ENCODE measurements at regions not wholly inside any gene's neighbourhood (a gene's known extent, or its start where the extent isn't known, plus 50 kb on each side); places are given as distances from the start of the nearest gene placed in this dataset.

DNA sequence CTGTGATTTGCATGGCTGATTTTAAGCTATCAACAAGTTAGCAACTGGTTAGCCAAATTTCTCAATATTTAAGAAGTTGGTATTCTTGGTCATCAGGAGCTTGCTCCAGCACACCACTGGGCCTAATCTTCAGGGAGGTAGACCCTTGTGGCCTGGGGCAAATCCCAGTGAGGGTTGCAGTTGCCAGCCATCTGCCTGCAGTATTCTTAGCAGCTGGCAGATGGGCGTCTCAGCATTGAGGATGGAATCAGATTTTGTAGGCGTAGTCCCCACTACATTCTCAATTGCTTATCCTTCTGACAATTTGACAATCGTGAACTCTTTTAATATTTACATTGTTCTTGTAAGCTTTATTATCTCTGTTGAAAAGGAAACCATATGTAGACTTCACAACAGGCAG, 1266.2 kb downstream of the SLITRK5 start:
- WGBS (ENCODE audit: missing lambda C conversion rate) = 57% methylated on average over 3 of the region's 3 CpGs
- FAIRE-seq (no peak), DNase-seq (ENCODE audit: low read depth in 1 of 2, low spot score in 1 of 2) (no peak), ATAC-seq (no peak)
- H3K4me1 ChIP-seq = no peaks in the 10 kb centered on the region
- no peak for TF ChIP-seq JUN (IDR thresholded peaks at IDR 0.05)
- TF ChIP-seq ZSCAN20 (CRISPR knock-in tag; IDR thresholded peaks at IDR 0.05) = no peak
- no peak for TF ChIP-seq EP300 (IDR thresholded peaks at IDR 0.05)
- no peak for TF ChIP-seq CHD2 (IDR thresholded peaks at IDR 0.05; ENCODE audit: low read length, partially characterized antibody)
- ChIA-PET CTCF (no interaction called here), POLR2A (no interaction called here)
- H3K4me2 ChIP-seq = no peak overlapping the region
- no peaks in the 10 kb centered on the region for H3K9me3 ChIP-seq
- no peak overlapping the region for H3K4me3 ChIP-seq
- H3K27ac ChIP-seq = no peak overlapping the region

DNA sequence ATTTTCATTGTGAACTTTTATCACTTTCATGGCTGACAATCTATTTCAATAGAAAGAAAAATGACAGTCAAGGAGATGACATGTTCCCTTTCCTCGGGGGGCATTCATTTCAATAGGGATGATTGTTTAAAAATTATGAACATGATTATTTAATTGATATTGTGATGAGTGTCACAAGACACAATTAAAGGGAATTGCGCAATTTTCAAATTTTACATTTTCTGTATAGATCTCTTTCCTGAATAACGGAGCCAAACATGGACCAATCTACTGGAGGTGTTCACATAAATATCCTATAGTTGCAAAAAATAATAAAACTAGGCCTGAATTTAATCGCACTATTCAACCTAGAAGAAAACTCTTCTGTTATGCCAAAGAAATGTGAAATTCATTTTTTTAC, 1274.6 kb downstream of the SLITRK5 start:
- Histone ChIP-seq H3K27ac (no peak overlapping the region), H3K9me3 (no peaks in the 10 kb centered on the region), H3K4me3 (no peak overlapping the region), H3K4me1 (no peaks in the 10 kb centered on the region), H3K4me2 (no peak overlapping the region)
- ChIA-PET POLR2A (no interaction called here), CTCF (no interaction called here)
- no peak for FAIRE-seq
- TF ChIP-seq, protein P1, sequence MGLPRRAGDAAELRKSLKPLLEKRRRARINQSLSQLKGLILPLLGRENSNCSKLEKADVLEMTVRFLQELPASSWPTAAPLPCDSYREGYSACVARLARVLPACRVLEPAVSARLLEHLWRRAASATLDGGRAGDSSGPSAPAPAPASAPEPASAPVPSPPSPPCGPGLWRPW (IDR thresholded peaks at IDR 0.05) = no peak
- TF ChIP-seq CEBPB (IDR thresholded peaks at IDR 0.05) = peak; percentile 33 to 34; a peak in 1 of 4 replicates
- 53% methylated on average over 4 of the region's 4 CpGs for WGBS (ENCODE audit: missing lambda C conversion rate)
- ATAC-seq = no peak
- no peak for DNase-seq (ENCODE audit: low read depth in 1 of 2, low spot score in 1 of 2)

DNA sequence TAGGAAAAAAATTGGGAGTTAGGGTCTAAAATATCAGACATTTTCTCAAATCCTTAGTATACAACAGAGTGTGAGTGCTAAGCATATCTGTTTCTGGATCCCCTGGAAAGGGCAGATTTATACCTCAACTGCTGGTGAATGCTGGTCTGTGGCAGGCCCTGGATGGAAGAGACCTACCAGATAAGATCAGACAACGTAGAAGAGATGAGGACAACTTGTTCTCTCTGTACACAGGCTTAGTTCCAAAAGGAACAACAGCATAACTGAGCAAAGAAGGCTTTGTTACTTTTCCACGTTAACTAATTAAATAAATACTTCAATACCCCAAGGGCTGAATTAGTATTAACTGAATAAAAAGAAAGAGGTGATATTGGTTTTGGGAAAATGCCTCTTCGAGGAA, 1277.3 kb downstream of the SLITRK5 start:
- FAIRE-seq (no peak), DNase-seq (ENCODE audit: low read depth in 1 of 2, low spot score in 1 of 2) (no peak), ATAC-seq (no peak)
- no peak overlapping the region for H3K27ac ChIP-seq
- TF ChIP-seq BHLHE40 (IDR thresholded peaks at IDR 0.05; ENCODE audit: low read depth, low read length) = no peak
- no peak for TF ChIP-seq NR3C1 (IDR thresholded peaks at IDR 0.05)
- TF ChIP-seq RARB (CRISPR knock-in tag; IDR thresholded peaks at IDR 0.05) = no peak
- no peak for TF ChIP-seq ZNF302 (CRISPR knock-in tag; IDR thresholded peaks at IDR 0.05)
- TF ChIP-seq FOSB (CRISPR knock-in tag; IDR thresholded peaks at IDR 0.05) = no peak
- no peak for TF ChIP-seq RNF2 (IDR thresholded peaks at IDR 0.05; ENCODE audit: borderline replicate concordance, low read depth)
- TF ChIP-seq FOXS1 (CRISPR knock-in tag; IDR thresholded peaks at IDR 0.05) = no peak
- no peak for TF ChIP-seq TFCP2L1 (CRISPR knock-in tag; IDR thresholded peaks at IDR 0.05)
- TF ChIP-seq HDAC2 (IDR thresholded peaks at IDR 0.05) = no peak
- no peak for TF ChIP-seq CHD4 (IDR thresholded peaks at IDR 0.05; ENCODE audit: borderline replicate concordance)
- TF ChIP-seq, protein P2, sequence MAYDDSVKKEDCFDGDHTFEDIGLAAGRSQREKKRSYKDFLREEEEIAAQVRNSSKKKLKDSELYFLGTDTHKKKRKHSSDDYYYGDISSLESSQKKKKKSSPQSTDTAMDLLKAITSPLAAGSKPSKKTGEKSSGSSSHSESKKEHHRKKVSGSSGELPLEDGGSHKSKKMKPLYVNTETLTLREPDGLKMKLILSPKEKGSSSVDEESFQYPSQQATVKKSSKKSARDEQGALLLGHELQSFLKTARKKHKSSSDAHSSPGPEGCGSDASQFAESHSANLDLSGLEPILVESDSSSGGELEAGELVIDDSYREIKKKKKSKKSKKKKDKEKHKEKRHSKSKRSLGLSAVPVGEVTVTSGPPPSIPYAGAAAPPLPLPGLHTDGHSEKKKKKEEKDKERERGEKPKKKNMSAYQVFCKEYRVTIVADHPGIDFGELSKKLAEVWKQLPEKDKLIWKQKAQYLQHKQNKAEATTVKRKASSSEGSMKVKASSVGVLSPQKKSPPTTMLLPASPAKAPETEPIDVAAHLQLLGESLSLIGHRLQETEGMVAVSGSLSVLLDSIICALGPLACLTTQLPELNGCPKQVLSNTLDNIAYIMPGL (CRISPR knock-in tag; IDR thresholded peaks at IDR 0.05; ENCODE audit: borderline replicate concordance) = no peak
- H3K4me1 ChIP-seq = no peaks in the 10 kb centered on the region
- H3K4me2 ChIP-seq = no peak overlapping the region
- 14% methylated on average over 3 of the region's 3 CpGs for WGBS (ENCODE audit: missing lambda C conversion rate)
- H3K9me3 ChIP-seq = no peaks in the 10 kb centered on the region
- POLR2A ChIA-PET = no interaction called here
- no peak overlapping the region for H3K4me3 ChIP-seq
- CTCF ChIA-PET = no interaction called here

DNA sequence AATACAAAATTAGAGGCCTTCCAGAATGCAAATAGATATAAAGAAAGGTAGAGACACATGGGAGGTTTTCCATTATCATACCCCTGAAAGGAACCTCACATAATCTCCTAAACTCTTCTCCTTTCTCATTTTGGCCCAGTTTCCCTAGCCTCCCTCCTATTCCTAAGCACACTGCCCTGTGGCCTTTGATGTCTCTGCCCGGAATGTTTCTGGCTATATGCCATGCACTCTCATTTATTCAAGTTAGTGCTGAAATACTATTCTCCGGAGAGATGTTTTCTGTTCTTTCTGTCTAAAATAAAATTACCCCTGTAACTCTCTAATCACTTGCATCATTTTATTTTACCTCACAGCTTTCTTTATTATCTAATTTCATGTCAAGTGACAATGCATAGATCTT, 1287.7 kb downstream of the SLITRK5 start:
- Histone ChIP-seq H3K4me3 (no peak overlapping the region), H3K4me1 (no peaks in the 10 kb centered on the region), H3K27ac (no peak overlapping the region), H3K9me3 (no peaks in the 10 kb centered on the region), H3K4me2 (no peak overlapping the region)
- ATAC-seq (no peak), DNase-seq (ENCODE audit: low read depth in 1 of 2, low spot score in 1 of 2) (no peak), FAIRE-seq (no peak)
- TF ChIP-seq FOSL2 (IDR thresholded peaks at IDR 0.05) = no peak
- no peak for TF ChIP-seq FOSL2 (CRISPR knock-in tag; IDR thresholded peaks at IDR 0.05)
- no peak for TF ChIP-seq RFX5 (IDR thresholded peaks at IDR 0.05)
- TF ChIP-seq SREBF2 (IDR thresholded peaks at IDR 0.05) = no peak
- no peak for TF ChIP-seq RAD21 (conservative IDR thresholded peaks at IDR 0.05 in 1 of 2, IDR thresholded peaks at IDR 0.05 in 1 of 2)
- no peak for TF ChIP-seq TP53 (CRISPR knock-in tag; IDR thresholded peaks at IDR 0.05)
- TF ChIP-seq ZC3H11A (IDR thresholded peaks at IDR 0.05) = no peak
- no peak for TF ChIP-seq HDAC2 (IDR thresholded peaks at IDR 0.05)
- TF ChIP-seq, protein P3, sequence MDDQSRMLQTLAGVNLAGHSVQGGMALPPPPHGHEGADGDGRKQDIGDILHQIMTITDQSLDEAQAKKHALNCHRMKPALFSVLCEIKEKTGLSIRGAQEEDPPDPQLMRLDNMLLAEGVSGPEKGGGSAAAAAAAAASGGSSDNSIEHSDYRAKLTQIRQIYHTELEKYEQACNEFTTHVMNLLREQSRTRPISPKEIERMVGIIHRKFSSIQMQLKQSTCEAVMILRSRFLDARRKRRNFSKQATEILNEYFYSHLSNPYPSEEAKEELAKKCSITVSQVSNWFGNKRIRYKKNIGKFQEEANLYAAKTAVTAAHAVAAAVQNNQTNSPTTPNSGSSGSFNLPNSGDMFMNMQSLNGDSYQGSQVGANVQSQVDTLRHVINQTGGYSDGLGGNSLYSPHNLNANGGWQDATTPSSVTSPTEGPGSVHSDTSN (IDR thresholded peaks at IDR 0.05) = no peak
- ChIA-PET POLR2A (no interaction called here), CTCF (no interaction called here)
- 70% methylated on average over 2 of the region's 2 CpGs for WGBS (ENCODE audit: missing lambda C conversion rate)
